ENCODE measurements at regions not wholly inside any gene's neighbourhood (a gene's known extent, or its start where the extent isn't known, plus 50 kb on each side); places are given as distances from the start of the nearest gene placed in this dataset.
"Not testable (repeated sequence)": the region's sequence is repeated elsewhere in the genome, so short reads cannot be mapped to it uniquely, and the experiment has no call there.

DNA sequence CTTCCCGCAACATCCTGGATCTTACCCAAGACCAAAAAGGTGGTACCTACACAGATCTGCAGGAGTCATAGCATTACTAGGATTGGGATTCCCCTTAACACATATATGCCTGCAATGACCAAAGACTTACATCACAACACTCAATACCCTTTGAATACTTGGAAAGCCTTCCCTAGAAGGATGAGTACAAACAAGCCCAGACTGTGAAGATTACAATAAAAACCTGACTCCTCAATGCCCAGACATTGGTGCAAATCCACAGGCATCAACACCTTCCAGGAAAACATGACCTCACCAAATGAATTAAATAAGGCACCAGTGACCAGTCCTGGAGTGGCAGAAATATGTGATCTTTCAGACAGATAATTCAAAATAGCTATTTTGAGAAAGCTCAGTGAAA, 326.8 kb downstream of the TBL1XR1 start:
- DNase-seq (ENCODE audit: low spot score), result no peak

DNA sequence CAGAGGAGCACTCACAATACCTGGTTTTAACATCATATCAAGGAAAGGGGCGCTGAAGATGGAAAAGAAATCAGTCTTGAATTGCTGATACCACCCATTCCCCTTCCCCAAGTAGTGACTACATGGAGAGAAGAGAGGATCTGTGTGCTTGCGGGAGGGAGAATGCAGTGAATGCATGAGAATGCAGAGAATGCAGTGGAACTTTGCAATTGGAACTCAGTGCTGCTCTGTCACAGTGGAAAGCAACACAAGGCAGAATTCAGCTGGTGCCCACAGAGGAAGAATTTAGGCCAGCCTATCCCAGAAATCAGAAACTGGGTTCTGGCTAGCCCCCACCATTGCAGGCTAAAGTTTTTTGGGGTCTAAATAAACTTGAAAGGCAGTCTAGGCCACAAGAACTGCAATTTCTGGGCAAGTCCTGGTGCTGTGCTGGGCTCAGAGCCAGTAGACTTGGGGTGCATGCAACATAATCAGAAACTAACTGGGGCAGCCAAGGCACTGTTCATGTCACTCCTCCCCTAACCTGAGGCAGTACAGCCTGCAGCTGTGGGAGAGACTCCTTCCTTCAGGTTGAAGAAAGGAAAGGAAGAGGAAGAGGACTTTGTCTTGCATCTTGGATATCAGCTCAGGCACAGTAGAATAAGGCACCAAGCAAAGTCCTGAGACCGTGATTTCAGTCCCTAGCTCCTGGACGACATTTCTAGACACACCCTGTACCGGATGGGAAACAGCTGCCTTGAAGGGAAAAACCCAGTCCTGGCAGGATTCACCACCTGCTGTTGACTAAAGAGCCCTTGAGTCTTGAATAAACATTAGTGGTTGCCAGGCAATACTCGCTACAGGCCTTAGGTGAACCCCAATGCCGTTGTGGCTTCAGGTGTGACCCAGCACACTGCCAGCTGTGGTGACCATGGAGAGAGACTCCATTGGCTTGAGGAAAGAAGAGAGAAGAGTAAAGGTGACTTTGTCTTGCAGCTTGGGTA, 329.3 kb downstream of the TBL1XR1 start:
- DNase-seq (ENCODE audit: low spot score), result no peak

DNA sequence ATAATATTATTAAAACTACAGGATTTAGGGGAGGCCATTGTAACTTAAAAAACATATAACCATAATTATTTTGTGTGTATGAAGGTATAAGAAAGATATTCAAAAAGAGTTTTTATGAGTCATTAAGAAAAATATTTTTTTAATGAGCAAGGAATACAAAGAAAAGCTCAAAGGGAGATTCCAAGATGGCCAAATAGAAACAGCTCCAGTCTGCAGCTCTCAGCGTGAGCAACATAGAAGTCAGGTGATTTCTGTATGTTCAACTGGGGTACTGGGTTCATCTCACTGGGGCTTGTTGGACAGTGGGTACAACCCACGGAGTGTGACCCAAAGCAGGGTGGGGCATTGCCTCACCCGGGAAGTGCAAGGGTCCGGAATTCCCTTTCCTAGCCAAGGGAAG, 336.1 kb downstream of the TBL1XR1 start:
- no peak for DNase-seq (ENCODE audit: low spot score)

DNA sequence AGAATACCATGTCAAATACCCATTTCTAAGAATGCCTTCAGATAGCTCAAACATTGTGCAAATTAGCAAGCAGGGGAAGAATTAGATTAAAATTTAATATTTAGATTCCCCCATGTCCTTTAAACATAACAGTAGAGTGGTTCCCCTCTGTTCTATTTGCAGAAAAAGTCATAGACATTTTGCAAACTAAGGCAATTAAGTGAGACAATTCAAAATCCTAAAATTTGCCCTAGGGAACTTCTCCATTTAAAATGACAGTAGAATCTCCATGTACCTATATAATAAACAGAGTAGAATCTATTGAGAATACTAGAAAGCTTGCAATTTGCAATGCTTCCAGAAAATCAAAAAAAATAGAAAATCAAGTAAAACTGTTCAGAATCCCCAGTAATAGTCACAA, 340.6 kb downstream of the TBL1XR1 start:
- no peak for DNase-seq (ENCODE audit: low spot score)

DNA sequence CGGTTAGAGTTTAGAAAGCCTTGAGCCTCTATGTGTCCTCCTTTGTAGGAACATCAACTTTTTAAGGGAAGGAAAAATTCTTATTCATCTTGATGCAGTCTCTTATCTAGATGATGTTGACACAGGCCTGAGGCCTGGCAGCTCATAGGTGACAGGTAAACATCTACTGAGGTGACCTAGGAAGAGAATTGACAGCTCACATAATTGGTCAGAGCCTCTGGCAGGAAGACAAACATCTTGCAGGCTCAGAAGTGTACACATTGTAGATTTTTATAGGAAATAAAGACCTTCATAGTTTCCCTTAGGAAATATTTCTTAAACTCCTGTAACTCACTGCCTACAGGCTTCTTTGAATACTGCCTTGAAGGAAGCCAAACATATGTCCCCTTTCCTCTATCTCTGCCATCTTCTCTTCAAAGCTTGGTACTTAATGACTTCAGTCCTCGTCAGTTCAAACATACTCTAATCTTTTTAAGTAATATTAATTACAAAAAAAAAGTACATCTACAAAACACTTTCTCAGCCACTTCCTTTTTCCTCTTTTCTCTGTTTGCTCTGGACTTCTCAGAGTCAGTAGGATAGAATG, 341.3 kb downstream of the TBL1XR1 start:
- no peak for DNase-seq (ENCODE audit: low spot score)

DNA sequence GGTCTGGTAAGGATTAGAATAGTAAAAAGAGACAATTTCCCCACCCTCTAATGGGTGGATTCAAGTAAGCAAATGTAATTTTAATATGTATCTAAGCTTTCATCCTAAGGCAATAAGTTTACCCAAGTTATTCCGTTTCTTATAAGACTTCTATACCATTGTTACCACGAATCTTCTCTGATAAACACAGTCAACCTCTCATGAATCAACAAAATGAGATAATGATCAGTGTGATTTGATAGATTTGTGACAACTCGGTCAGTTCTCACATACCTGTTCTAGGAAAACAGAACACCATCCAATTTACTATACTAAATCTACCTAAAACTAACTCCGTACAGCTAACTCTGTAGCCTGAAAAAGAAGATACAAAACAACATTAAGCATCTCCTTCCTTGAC, 342.1 kb downstream of the TBL1XR1 start:
- DNase-seq (ENCODE audit: low spot score), result no peak

DNA sequence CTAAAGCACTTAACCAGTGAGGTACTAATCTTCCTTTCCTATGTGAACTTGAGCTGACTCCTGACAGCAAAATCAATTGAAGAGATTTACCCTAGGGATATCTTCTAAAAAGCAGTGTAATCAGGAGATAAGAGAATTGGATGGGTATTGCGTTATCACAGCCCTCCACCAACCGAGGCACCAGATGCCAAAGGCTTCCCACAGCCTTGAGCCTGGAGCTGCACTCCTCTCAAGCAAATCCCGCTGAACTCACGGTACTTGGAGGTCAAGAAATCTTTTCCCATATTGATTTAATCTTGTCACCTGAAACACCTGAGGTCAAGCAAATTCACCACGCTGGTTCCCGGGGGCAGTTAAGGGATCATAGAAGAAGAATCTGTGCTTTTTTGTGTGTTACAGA, 346.8 kb downstream of the TBL1XR1 start:
- DNase-seq (ENCODE audit: low spot score), result no peak

DNA sequence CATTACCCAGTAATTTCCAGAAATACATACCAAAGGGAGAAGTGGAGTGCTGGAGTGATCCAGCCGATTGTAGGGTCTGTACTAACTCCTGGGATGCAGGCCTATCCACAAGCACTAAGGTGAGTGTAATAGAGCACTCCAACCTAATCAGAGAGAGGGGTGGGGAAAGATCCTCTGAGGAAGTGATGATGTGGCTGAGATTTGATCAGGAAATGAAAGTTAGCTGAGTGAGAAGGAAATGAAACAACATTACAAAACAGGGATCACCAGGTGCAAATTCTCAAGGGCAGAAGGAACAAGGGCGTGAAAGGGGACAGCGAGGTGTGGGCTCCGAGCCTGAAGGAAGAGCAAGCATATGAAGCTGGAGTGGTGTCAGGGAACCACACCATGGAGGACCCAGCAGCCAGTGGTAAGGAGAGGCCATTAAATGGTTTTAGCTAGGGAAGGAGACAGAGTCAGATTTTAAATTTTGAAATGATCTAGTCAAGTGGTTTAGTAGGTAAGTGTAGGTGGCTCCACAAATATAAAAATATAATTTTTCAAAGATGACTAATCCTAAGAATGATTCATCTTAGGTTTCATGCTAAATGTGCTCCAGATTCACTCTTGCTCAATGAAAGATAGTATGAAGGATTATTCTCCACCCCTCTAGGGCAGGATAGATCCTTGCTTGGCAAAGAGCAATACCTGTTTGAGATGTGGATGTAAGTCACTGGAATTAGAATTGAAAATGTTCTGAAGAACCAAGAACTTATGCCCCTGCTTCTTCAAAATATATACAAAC, 348.7 kb downstream of the TBL1XR1 start:
- DNase-seq (ENCODE audit: low spot score), result no peak

DNA sequence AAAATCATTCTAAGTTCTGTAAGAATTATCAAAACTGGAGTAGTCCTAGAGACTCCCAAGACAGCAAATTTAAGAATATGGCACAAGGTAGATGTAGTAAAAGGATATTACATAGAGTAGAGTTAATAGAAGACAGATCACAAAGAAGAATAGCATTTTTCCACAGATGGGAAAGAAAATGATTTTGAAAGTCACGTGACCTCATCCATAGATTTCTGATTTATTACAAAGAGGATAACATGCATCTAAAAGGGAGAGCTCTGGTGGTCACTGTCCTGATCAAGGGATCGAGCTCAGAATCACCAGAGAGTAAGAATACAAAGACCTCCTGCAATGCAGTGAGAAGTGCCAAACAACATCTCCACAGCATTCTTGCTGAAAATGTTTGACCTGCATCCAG, 354.4 kb downstream of the TBL1XR1 start:
- DNase-seq (ENCODE audit: low spot score), result no peak

DNA sequence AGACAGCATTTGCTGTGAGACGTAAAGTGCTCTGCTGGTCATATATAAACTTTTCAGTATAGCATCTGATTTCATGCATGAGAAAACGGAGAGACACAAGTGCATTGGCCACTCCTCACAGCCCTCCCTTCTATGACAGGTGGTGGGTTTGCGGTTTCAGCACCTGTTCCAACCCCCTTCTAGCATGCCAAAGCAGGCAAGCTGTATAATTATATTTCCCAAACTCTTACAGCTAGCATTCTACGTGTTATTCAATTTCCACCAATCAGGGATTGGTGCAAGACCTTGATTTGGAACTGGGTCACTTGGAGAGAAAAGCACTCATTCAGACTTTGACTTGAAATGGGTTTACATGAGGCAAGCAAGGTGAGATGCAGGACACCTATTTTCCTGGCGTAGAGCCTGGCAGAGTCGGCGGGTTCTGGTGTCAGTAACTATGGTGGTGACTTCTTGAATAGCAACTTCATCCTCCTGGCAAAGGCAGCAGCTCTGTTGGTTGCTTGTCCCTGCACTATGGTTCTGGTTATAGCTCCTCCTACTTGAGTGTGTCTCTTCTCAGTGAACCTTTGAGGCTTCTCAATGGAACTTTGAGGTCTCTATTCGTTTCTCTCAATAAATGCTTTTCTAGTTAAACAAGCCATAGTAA, 356.5 kb downstream of the TBL1XR1 start:
- DNase-seq (ENCODE audit: low spot score), result no peak

DNA sequence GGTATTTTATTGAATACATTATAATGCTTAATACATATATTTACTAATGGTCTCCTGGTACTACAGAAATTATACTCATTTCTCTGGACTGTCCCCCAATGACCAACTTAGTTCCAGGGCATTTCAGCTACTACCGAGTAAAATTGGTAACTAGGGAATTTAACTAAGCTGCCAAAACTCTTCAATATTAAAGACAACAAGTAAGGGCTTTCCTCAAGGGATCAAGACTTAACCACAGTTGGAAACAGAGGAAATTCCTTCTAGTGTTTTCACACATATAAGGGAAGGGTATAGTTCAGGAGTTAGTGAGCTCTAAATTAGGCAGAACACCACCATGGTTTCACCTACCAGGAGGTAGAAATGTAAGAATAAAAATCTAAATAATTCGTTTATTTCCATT, 357.4 kb downstream of the TBL1XR1 start:
- DNase-seq (ENCODE audit: low spot score), result no peak

DNA sequence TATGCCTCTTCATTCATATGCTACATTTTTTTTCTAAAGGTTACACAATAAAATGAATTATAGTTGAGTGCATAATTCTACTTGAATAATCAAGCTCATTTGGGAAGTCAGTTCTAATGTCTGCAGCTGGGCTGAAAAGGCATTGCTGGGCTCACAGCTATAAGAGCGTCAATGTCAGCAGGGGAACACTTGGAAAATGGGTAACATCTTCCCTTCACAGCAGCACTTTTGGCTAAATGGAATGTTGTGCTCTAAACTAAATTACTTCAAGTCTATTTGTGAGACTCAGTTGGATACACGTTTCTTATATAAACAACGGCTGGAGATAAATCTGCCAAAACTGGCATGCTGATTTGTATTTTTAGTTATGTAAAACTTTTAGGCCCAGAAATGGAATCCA, 357.8 kb downstream of the TBL1XR1 start:
- DNase-seq (ENCODE audit: low spot score), result no peak

DNA sequence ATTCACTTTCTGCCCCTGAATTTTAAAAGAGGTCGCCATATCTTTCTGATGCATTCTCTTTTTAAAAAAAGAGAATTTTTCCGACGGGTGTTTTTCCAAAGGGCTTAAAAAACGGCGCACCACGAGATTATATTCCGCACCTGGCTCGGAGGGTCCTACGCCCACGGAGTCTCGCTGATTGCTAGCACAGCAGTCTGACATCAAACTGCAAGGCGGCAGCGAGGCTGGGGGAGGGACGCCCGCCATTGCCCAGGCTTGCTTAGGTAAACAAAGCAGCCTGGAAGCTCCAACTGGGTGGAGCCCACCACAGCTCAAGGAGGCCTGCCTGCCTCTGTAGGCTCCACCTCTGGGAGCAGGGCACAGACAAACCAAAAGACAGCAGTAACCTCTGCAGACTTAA, 370.0 kb downstream of the TBL1XR1 start:
- not testable (repeated sequence) for DNase-seq (ENCODE audit: low spot score)

DNA sequence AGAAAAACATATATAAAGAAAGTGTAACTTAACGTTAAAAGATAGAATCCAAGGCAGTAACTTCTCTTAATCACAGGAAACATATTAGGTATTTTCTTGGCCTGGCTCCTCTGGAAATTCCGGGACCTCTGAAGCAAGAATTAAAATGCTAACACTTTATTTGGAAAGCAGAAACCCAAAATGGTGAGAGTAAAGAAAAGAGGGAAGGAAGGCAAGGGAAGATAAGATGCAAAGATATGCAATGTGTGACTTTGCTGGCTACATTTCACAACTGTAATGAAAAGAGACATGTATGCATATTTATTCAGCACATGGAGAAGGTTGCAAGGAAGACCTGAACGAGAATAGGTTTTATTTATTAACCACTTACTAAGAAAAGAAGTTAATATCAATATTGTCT, 372.5 kb downstream of the TBL1XR1 start:
- no peak for DNase-seq (ENCODE audit: low spot score)

DNA sequence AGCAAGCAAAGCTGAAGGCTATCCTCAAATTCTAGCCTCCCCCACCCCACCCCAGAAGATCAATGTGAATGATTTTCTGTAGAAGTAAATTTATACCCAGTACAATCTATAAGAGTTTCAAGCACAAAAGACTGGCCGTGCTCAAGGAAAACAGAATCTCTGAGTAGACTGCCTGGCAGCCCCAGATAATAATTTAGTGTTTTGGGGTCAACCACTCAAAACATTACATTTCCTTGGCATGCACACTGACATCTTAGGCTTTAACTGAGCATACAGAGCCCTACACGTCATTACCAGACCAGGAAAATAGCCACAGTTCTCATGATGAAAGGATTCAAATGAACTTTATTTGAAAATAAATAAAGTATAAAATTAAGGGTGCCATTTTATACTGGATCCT, 376.5 kb downstream of the TBL1XR1 start:
- DNase-seq (ENCODE audit: low spot score), result no peak

DNA sequence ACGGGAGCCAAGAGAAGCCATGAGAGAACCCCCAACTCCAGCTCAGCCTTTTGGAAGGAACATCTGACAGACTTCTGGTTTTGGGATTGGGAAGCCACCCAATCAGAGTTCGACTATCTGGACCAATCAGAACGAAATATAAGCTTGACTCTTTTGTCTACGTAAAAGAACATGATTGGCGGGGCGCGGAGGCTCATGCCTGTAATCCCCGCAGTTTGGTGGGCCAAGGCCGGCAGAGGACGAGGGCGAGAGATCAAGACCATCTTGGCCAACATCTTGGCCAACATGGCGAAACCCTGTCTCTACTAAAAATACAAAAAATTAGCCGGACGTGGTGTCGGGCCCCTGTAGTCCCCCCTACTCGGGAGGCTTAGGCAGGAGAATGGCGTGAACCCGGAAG, 380.3 kb downstream of the TBL1XR1 start:
- DNase-seq (ENCODE audit: low spot score), result no peak

DNA sequence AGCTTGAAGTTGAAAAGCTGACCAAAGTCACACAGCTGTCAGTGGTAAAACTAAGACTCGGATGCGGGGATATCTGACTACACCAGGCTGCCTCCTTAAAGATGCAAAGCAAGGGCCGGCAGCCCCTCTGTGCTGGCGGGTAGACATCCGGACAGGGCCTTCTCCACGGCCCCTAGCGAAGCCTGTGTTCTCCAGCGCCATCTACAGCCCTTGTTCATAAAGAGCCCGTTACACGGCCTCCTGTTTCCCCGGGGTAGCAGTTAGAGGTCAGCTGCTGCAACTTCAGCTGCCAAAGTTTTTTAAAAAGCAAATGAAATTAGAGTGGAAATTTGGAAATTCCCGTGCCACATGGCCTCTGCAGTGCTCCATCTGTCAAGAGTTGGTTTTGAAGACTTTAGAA, 383.0 kb downstream of the TBL1XR1 start:
- peak; percentile 82 for DNase-seq (ENCODE audit: low spot score)

DNA sequence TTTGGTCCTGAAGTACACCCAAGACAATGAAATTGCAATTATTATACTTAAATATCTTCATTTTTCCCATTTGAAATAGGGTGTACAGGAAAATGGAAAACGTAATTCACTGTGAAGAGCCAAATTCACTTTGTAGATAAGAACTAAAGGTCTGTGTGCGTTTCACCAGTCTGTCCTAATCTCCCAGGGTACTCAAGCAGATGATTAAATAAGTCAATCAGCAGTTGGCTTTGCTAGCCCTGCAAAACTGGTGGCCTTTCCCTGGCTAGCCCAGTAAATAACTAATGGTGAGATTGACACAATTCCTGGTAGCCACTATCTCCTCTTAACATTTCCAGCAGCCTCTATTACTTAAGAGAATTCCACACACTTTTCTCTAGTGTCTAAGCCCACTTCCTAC, 389.3 kb downstream of the TBL1XR1 start:
- DNase-seq (ENCODE audit: low spot score), result no peak

DNA sequence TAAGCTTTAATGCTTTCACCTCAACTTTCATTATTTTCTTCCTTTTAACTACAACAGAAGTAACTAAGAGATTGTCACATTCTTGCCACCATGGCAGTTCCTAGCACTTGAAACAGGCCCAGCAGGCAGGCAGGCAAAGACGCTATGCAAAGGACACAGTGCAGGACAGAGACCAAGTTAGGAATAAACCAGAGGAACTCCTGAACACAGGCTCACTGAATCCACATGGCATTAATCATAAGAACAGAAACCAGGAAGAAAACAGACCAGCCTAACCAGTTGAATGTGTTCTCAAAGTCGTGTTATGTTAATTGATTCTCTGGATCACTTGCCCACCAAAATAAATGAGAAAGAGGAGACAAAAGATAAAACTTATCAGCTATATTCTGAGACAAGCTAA, 397.6 kb downstream of the TBL1XR1 start:
- DNase-seq (ENCODE audit: low spot score), result no peak

DNA sequence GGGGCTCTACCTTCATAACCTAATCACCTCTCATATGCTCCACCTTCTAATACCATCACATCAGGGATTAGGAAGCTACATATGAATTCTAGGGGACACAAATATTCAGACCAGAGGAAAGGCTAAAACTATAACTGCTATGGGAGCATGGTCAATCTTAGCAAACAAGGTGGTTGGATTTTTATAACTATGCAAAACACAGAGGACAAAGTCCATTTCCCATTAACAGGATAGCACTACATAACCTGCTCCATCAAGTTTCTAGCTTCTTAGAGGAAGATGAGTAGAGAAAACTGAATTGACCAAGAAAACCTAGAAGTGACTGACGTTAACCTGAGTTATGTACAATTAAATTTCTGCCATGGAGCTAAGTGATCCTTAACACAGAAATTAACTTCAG, 398.6 kb downstream of the TBL1XR1 start:
- DNase-seq (ENCODE audit: low spot score), result no peak

DNA sequence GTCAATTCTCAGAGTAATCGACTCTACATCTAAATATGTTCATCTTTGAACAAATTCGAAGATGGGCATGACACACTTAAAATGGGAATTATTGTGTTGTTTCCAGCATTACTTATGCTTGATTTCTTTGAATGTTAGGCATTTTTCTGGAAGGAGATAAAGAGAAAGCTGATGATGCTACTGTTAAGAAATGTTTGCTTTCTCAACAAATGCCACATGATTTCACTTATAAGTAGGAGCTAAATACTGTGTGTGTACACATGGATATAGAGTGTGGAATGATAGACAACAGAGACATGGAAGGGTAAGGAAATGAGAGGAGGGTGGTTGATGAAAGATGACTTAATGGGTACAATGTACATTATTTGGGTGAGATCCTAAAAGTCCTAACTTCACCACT, 400.9 kb downstream of the TBL1XR1 start:
- no peak for DNase-seq (ENCODE audit: low spot score)

DNA sequence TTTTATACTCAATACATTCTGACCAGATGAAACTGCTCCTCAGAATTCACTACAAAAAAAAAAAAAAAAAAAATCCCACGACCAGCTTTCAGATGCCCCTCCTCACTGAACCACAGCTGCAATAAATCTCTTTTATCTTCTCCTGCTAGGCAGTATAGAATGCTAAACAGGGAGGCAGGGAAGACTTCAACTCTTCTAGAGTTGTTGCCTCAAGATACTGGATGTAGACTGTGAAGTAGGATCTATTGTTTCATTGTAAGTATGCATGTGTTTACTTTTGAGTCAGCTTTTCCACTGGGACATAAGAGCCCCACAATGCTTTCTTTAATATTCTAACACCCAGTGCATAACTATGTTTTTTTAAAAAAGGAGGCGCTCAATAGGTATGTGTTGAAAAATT, 401.4 kb downstream of the TBL1XR1 start:
- DNase-seq (ENCODE audit: low spot score), result no peak
